ENCODE measurements at regions not wholly inside any gene's neighbourhood (a gene's known extent, or its start where the extent isn't known, plus 50 kb on each side); places are given as distances from the start of the nearest gene placed in this dataset.
"Not testable (repeated sequence)": the region's sequence is repeated elsewhere in the genome, so short reads cannot be mapped to it uniquely, and the experiment has no call there.

- H3K36me3 ChIP-seq (ENCODE audit: control insufficient read depth, insufficient read depth, low read length): no peaks in the 10 kb centered on the region
- H3K4me1 ChIP-seq (ENCODE audit: control insufficient read depth, extremely low read depth, insufficient read depth, low read length): no peaks in the 10 kb centered on the region
- no peaks in the 10 kb centered on the region for H3K27me3 ChIP-seq (ENCODE audit: control insufficient read depth, insufficient read depth, low read length)
- H3K9ac ChIP-seq (ENCODE audit: insufficient read depth, low read length): no peak overlapping the region
- TF ChIP-seq EZH2 (IDR thresholded peaks at IDR 0.05; ENCODE audit: low read length, missing control alignments): no peak
- no peak for TF ChIP-seq CTCF (conservative IDR thresholded peaks at IDR 0.05 in 1 of 2, IDR thresholded peaks at IDR 0.05 in 1 of 2; ENCODE audit: low read depth in 1 of 2, low read length in 2 of 2)
- no peak overlapping the region for H3K4me3 ChIP-seq (replicated peaks in 1 of 4; ENCODE audit: control extremely low read depth in 1 of 4, insufficient read depth in 1 of 4, low read depth in 3 of 4, low read length in 4 of 4)
- no peak overlapping the region for H3K27ac ChIP-seq (ENCODE audit: insufficient read depth, low read length)
- H4K20me1 ChIP-seq (ENCODE audit: control insufficient read depth, extremely low read depth, insufficient read depth, low read length): no peaks in the 10 kb centered on the region
- H3K79me2 ChIP-seq (ENCODE audit: control insufficient read depth, insufficient read depth, low read length): no peaks in the 10 kb centered on the region
- H3K9me3 ChIP-seq (ENCODE audit: control insufficient read depth, insufficient read depth, low read depth, low read length): no peaks in the 10 kb centered on the region
- no peak overlapping the region for H3K4me2 ChIP-seq (ENCODE audit: extremely low read depth, insufficient read depth, low read length)
- no peak overlapping the region for H2AFZ ChIP-seq (ENCODE audit: low read length)
- no peak for DNase-seq (ENCODE audit: low read depth in 2 of 2)
Measured at GRCh38 chr2:224121406-224122067, 82.5 kb upstream of the SERPINE2 start.

- Histone ChIP-seq H2AFZ (ENCODE audit: low read length) (no peak overlapping the region), H3K27me3 (ENCODE audit: control insufficient read depth, insufficient read depth, low read length) (no peaks in the 10 kb centered on the region), H3K9me3 (ENCODE audit: control insufficient read depth, insufficient read depth, low read depth, low read length) (no peaks in the 10 kb centered on the region), H3K4me3 (replicated peaks in 1 of 4; ENCODE audit: control extremely low read depth in 1 of 4, insufficient read depth in 1 of 4, low read depth in 3 of 4, low read length in 4 of 4) (no peak overlapping the region), H3K9ac (ENCODE audit: insufficient read depth, low read length) (no peak overlapping the region), H3K4me1 (ENCODE audit: control insufficient read depth, extremely low read depth, insufficient read depth, low read length) (no peaks in the 10 kb centered on the region), H3K36me3 (ENCODE audit: control insufficient read depth, insufficient read depth, low read length) (no peaks in the 10 kb centered on the region), H3K4me2 (ENCODE audit: extremely low read depth, insufficient read depth, low read length) (no peak overlapping the region), H3K79me2 (ENCODE audit: control insufficient read depth, insufficient read depth, low read length) (no peaks in the 10 kb centered on the region), H3K27ac (ENCODE audit: insufficient read depth, low read length) (no peak overlapping the region), H4K20me1 (ENCODE audit: control insufficient read depth, extremely low read depth, insufficient read depth, low read length) (no peaks in the 10 kb centered on the region)
- TF ChIP-seq CTCF (conservative IDR thresholded peaks at IDR 0.05 in 1 of 2, IDR thresholded peaks at IDR 0.05 in 1 of 2; ENCODE audit: low read depth in 1 of 2, low read length in 2 of 2): no peak
- no peak for DNase-seq (ENCODE audit: low read depth in 2 of 2)
Measured at GRCh38 chr2:224120986-224121385, 81.9 kb upstream of the SERPINE2 start.

- not testable (repeated sequence) for H3K36me3 ChIP-seq (ENCODE audit: control insufficient read depth, insufficient read depth, low read length); H3K79me2 ChIP-seq (ENCODE audit: control insufficient read depth, insufficient read depth, low read length); H2AFZ ChIP-seq (ENCODE audit: low read length); H3K9me3 ChIP-seq (ENCODE audit: control insufficient read depth, insufficient read depth, low read depth, low read length); H3K4me3 ChIP-seq (replicated peaks in 1 of 4; ENCODE audit: control extremely low read depth in 1 of 4, insufficient read depth in 1 of 4, low read depth in 3 of 4, low read length in 4 of 4); H3K27ac ChIP-seq (ENCODE audit: insufficient read depth, low read length); H4K20me1 ChIP-seq (ENCODE audit: control insufficient read depth, extremely low read depth, insufficient read depth, low read length); H3K4me1 ChIP-seq (ENCODE audit: control insufficient read depth, extremely low read depth, insufficient read depth, low read length); H3K4me2 ChIP-seq (ENCODE audit: extremely low read depth, insufficient read depth, low read length); DNase-seq (ENCODE audit: low read depth in 2 of 2); H3K27me3 ChIP-seq (ENCODE audit: control insufficient read depth, insufficient read depth, low read length); H3K9ac ChIP-seq (ENCODE audit: insufficient read depth, low read length)
Measured at GRCh38 chr2:224119846-224120245, 80.8 kb upstream of the SERPINE2 start.

Data from fibroblast of lung (primary cell).